GM12872 (cell line): ENCODE measurements at regions not wholly inside any gene's neighbourhood (a gene's known extent, or its start where the extent isn't known, plus 50 kb on each side); places are given as distances from the start of the nearest gene placed in this dataset.

Experiments
- TF ChIP-seq, protein P1 (sequence below): IDR thresholded peaks from 3 replicates; pipeline ENCODE4 v1.5.1; 2011; ENCODE audit warnings: low read depth, mild to moderate bottlenecking, low read length, moderate library complexity; ENCODE audit not compliant: insufficient read depth

GRCh38 chr18:38756436-38756835 is 1190.8 kb upstream of the CELF4 start:
- TF ChIP-seq, protein P1, sequence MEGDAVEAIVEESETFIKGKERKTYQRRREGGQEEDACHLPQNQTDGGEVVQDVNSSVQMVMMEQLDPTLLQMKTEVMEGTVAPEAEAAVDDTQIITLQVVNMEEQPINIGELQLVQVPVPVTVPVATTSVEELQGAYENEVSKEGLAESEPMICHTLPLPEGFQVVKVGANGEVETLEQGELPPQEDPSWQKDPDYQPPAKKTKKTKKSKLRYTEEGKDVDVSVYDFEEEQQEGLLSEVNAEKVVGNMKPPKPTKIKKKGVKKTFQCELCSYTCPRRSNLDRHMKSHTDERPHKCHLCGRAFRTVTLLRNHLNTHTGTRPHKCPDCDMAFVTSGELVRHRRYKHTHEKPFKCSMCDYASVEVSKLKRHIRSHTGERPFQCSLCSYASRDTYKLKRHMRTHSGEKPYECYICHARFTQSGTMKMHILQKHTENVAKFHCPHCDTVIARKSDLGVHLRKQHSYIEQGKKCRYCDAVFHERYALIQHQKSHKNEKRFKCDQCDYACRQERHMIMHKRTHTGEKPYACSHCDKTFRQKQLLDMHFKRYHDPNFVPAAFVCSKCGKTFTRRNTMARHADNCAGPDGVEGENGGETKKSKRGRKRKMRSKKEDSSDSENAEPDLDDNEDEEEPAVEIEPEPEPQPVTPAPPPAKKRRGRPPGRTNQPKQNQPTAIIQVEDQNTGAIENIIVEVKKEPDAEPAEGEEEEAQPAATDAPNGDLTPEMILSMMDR: no peak

- TF ChIP-seq, protein P1: no peak
Observed at GRCh38 chr18:38752430-38752829, 1186.8 kb upstream of the CELF4 start.

GRCh38 chr18:38751898-38752297 is 1186.3 kb upstream of the CELF4 start:
- TF ChIP-seq, protein P1: no peak

GRCh38 chr18:38751211-38751610 is 1185.6 kb upstream of the CELF4 start:
- TF ChIP-seq, protein P1: no peak

GRCh38 chr18:38750751-38751150 is 1185.2 kb upstream of the CELF4 start:
- TF ChIP-seq, protein P1: no peak

DNA sequence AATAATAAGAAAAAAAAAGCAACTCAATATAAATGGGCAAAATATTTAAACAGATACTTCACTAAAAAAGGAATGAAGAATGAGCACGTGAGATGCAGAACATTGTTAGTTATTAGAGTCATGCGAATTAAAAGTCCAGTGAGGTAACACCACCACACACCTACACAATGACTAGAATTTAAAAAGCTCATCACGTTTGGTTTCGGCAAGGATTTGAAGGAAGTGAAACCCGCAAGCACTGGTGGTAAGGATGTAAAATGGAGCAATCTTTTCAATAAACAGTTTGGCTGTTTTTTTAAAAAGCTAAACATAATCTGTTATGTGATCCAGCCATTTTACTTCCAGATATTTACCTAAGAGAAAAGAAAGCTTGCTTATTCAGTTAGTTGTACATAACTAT is 1181.6 kb upstream of the CELF4 start:
- TF ChIP-seq, protein P1: no peak

DNA sequence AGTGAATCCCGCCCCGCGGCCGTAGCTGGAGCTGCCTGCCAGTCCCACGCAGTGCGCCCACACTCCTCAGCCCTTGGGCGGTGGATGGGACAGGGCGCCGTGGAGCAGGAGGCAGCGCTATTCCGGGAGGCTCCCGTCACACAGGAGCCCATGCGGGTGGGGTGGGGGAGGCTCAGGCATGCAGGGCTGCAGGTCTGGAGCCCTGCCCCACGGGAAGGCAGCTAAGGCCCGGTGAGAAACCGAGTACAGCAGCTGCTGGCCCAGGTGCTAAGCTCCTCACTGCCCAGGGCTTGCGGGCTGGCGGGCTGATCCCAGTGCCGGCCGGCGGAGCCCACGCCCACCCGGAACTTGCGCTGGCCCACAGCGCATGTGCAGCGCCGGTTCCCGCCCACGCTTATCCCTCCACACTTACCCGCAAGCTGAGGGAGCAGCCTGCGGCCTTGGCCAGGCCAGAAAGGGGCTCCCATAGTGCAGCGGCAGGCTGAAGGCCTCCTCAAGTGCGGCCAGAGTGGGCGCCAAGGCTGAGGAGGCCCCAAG is 1152.8 kb upstream of the CELF4 start:
- TF ChIP-seq, protein P1: no peak
